ENCODE measurements at regions not wholly inside any gene's neighbourhood (a gene's known extent, or its start where the extent isn't known, plus 50 kb on each side); places are given as distances from the start of the nearest gene placed in this dataset.

GRCh38 chr3:17805461-17805940, 63.1 kb upstream of the TBC1D5 start:
- no peak for TF ChIP-seq EZH2 (IDR thresholded peaks at IDR 0.05; ENCODE audit: insufficient read depth, poor library complexity, severe bottlenecking)
- TF ChIP-seq EZH2phosphoT487 (IDR thresholded peaks at IDR 0.05; ENCODE audit: insufficient read depth, low read depth), result no peak
